ENCODE measurements at regions not wholly inside any gene's neighbourhood (a gene's known extent, or its start where the extent isn't known, plus 50 kb on each side); places are given as distances from the start of the nearest gene placed in this dataset.
"Not testable (repeated sequence)": the region's sequence is repeated elsewhere in the genome, so short reads cannot be mapped to it uniquely, and the experiment has no call there.

DNA sequence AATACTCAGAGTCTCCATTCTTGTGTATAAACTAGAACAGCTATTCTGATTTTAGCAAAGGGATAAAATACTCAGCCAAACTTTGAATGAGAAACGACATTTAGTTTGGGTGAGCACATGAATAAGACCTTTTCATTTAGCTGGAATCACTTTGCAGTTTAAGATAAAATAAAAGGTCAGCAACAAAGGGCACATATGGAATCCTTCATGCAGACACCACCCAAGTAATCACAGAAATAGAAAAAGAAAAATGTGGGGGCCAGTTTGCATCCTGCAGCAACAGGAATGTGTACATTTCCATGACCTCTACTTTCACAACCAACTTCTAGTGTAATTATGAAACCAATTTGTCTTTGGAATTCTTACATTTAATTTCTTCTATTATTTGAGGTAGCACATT is 1637.4 kb downstream of the PCDH9 start:
- no peaks in the 10 kb centered on the region for H3K27me3 Mint-ChIP-seq

DNA sequence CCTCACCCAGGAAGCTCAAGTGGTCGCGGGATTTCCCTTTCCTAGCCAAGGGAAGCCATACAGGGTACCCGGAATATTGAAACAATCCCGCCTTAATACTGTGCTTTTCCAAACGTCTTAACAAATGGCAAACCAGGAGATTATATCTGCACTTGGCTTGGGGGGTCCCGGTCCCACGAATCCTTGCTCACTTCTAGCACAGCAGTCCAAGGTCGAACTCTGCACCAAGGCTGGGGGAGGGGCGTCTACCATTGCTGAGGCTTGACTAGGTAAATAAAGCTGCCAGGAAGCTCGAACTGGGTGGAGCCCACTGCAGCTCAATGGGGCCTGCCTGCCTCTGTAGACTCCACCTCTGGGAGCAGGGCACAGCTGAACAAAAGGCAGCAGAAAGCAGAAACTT is 1644.8 kb downstream of the PCDH9 start:
- H3K4me3 Mint-ChIP-seq, result no peak overlapping the region
- no peak overlapping the region for H3K27ac Mint-ChIP-seq
- no peaks in the 10 kb centered on the region for H3K4me1 Mint-ChIP-seq
- ATAC-seq (no peak), DNase-seq (no peak)
- no peaks in the 10 kb centered on the region for H3K9me3 ChIP-seq (ENCODE audit: control insufficient read depth, low read length, poor library complexity, severe bottlenecking)
- no peaks in the 10 kb centered on the region for H3K36me3 Mint-ChIP-seq (ENCODE audit: low read depth)
- no peaks in the 10 kb centered on the region for H3K27me3 Mint-ChIP-seq

More for the DNA sequence above, 1637.4 kb downstream of the PCDH9 start:
- H3K9me3 ChIP-seq (ENCODE audit: control insufficient read depth, low read length, poor library complexity, severe bottlenecking), result no peaks in the 10 kb centered on the region
- Mint-ChIP-seq H3K4me3 (no peak overlapping the region), H3K4me1 (no peaks in the 10 kb centered on the region), H3K36me3 (ENCODE audit: low read depth) (no peaks in the 10 kb centered on the region), H3K27ac (no peak overlapping the region)
- no peak for DNase-seq
- no peak for ATAC-seq

DNA sequence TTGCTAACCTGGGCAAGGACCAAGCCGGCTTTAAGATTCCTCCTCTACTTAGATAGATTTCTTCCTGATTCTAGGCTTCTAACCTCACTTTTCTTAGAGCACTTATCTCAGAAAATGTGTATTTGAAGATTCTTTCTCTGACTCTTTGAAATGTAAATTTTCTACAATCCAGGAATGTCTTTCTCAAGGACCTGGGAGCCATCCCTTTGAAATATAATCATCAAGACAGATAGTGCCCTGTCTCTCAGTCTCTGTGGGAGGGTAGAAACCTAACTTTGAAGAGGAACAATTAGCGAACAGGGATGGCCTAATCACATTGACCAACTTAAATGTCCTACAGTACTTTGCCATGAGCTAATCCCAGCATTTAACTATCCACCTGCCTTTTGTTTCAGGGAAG is 1646.0 kb downstream of the PCDH9 start:
- ATAC-seq (no peak), DNase-seq (no peak)
- no peaks in the 10 kb centered on the region for H3K4me1 Mint-ChIP-seq
- H3K4me3 Mint-ChIP-seq, result no peak overlapping the region
- H3K36me3 Mint-ChIP-seq (ENCODE audit: low read depth), result no peaks in the 10 kb centered on the region
- H3K9me3 ChIP-seq (ENCODE audit: control insufficient read depth, low read length, poor library complexity, severe bottlenecking), result no peaks in the 10 kb centered on the region
- H3K27me3 Mint-ChIP-seq, result no peaks in the 10 kb centered on the region
- no peak overlapping the region for H3K27ac Mint-ChIP-seq

DNA sequence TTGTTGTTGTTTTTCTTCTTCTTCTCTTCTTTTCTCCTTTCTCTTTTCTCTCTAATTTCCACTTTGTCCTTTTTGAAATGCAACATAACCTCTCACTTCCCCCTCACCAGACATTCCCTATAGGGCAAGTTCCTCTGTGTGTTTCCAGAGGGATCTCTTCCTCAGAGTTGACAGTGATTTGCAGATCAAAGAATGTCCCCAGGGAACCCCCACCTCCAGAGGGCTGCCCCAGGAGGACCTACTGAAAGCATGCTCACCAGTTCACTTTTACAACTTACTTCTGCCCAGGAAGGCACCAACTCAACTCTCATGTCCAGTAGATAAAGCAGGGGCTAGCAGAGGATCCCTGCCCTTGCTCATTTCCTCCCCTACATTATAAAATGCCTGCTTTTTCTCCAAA is 1648.0 kb downstream of the PCDH9 start:
- Mint-ChIP-seq H3K4me3 (no peak overlapping the region), H3K36me3 (ENCODE audit: low read depth) (no peaks in the 10 kb centered on the region), H3K27ac (no peak overlapping the region), H3K4me1 (no peaks in the 10 kb centered on the region), H3K27me3 (no peaks in the 10 kb centered on the region)
- H3K9me3 ChIP-seq (ENCODE audit: control insufficient read depth, low read length, poor library complexity, severe bottlenecking), result no peaks in the 10 kb centered on the region
- DNase-seq, result no peak
- no peak for ATAC-seq

DNA sequence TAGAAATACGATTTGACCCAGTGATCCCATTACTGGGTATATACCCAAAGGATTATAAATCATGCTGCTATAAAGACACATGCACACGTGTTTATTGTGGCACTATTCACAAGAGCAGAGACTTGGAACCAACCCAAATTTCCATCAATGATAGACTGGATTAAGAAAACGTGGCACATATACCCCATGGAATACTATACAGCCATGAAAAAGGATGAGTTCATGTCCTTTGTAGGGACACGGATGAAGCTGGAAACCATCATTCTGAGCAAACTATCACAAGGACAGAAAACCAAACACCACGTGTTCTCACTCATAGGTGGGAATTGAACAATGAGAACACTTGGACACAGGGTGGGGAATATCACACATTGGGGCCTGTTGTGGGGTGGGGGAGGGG is 1665.6 kb downstream of the PCDH9 start:
- not testable (repeated sequence) for H3K4me1 Mint-ChIP-seq; H3K27me3 Mint-ChIP-seq; DNase-seq; H3K9me3 ChIP-seq (ENCODE audit: control insufficient read depth, low read length, poor library complexity, severe bottlenecking); H3K27ac Mint-ChIP-seq; H3K4me3 Mint-ChIP-seq; ATAC-seq; H3K36me3 Mint-ChIP-seq (ENCODE audit: low read depth)

DNA sequence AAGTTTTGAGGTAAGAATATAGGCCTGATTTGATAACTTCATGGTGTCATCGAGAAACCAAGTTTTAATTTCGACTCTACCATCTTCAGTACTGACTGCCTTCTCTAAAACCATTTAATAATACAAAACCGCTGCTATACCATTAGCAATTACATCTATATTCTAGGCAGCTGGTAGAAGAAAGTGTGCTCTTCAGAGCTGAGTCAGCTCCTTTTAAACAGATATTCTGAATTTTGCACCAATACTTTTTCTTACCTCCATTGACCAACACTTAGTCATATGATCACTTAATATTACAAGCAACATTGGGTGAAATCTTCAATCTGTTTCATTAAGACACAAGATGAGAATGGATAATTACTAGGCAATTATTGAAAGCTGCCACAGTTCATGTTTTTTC is 1667.8 kb downstream of the PCDH9 start:
- ATAC-seq (no peak), DNase-seq (no peak)
- Mint-ChIP-seq H3K36me3 (ENCODE audit: low read depth) (no peaks in the 10 kb centered on the region), H3K4me1 (no peaks in the 10 kb centered on the region), H3K27me3 (no peaks in the 10 kb centered on the region), H3K4me3 (no peak overlapping the region), H3K27ac (no peak overlapping the region)
- H3K9me3 ChIP-seq (ENCODE audit: control insufficient read depth, low read length, poor library complexity, severe bottlenecking), result no peaks in the 10 kb centered on the region

DNA sequence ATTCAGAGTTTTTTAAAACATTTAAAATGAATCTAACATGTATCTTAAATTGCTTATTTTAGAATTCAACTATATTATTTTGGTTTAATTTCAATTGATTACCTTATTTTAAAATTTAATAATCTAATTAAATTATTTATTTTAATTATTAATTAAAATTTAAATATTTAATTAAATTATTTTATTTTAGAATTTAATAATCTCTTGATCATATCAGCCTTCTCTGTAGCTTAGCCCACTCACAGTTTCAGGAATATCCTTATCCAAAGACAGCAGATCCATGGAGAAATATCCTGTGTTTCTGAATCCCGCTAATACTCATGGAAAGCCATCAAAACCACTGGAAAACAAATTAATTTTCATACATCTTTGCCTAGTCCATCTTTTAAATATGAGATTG is 1669.2 kb downstream of the PCDH9 start:
- Mint-ChIP-seq H3K4me3 (no peak overlapping the region), H3K27me3 (no peaks in the 10 kb centered on the region), H3K27ac (no peak overlapping the region), H3K36me3 (ENCODE audit: low read depth) (no peaks in the 10 kb centered on the region), H3K4me1 (no peaks in the 10 kb centered on the region)
- DNase-seq (no peak), ATAC-seq (no peak)
- no peaks in the 10 kb centered on the region for H3K9me3 ChIP-seq (ENCODE audit: control insufficient read depth, low read length, poor library complexity, severe bottlenecking)

DNA sequence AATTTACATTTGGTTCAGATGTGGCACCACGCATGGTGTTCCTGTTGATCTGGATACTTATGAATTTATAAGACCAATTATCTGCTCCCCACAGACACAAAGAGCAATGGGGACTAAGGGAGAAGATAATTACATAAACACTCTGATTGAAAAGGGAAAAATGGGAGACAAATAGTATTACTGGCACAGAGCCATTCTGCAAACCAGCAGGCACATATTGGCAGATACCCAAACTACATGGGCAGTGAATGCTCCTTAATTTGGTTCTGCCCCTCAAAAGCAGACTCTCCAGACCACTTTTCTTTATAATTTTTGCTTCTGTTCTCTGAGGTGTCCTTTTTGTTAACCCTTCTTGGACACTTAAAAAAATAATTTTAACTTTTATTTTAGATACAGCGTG is 1674.2 kb downstream of the PCDH9 start:
- H3K27me3 Mint-ChIP-seq, result no peaks in the 10 kb centered on the region
- H3K36me3 Mint-ChIP-seq (ENCODE audit: low read depth), result no peaks in the 10 kb centered on the region
- DNase-seq (no peak), ATAC-seq (no peak)
- no peaks in the 10 kb centered on the region for H3K9me3 ChIP-seq (ENCODE audit: control insufficient read depth, low read length, poor library complexity, severe bottlenecking)
- no peak overlapping the region for H3K27ac Mint-ChIP-seq
- H3K4me1 Mint-ChIP-seq, result no peaks in the 10 kb centered on the region
- no peak overlapping the region for H3K4me3 Mint-ChIP-seq

DNA sequence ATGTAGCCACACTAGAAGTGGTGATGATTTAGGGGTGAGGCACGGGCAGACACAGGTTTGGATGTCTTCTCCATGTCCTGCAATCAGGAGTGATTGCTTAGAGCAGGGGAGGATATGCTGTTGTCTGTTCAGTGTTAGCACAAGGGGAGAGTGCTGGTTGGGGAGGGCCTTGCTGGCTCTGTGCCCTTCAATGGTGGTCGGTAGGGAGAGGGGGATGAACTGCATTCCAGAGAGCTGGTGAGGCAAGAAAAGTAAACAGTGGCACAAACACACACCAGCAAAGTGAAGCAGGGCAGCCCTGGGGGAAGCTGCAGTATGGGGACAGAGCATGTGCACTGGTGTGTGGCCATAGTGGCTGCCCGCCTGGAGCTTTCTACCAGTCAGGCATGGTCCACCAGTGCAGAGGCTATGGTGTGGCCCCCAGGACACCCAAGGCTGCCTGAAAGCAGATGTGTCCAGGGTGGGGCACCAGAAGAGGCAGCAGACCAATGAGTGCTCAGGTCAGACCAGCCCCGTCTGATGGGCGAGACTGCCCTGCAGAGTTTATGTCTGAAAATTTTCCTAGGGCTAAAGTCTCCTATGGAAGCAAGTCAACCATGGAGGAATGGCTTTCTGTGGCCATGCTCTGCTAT is 1676.9 kb downstream of the PCDH9 start:
- H3K9me3 ChIP-seq (ENCODE audit: control insufficient read depth, low read length, poor library complexity, severe bottlenecking), result no peaks in the 10 kb centered on the region
- Mint-ChIP-seq H3K4me1 (no peaks in the 10 kb centered on the region), H3K36me3 (ENCODE audit: low read depth) (no peaks in the 10 kb centered on the region), H3K27me3 (no peaks in the 10 kb centered on the region), H3K4me3 (no peak overlapping the region), H3K27ac (no peak overlapping the region)
- DNase-seq (no peak), ATAC-seq (no peak)

DNA sequence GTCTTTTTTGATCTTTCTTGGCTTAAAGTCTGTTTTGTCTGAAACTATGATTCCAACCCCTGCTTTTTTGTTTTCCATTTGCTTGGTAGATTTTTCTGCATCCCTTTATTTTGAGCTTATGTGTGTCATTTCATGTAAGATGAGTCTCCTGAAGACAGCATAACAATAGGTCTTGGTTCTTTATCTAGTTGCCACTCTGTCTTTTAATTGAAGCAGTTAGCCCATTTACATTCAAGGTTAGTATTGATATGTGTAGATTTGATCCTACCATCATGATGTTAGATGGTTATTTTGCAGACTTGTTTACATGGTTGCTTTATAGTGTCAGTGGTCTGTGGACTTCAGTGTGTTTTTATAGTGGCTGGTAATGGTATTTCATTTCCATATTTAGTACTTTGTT is 1678.9 kb downstream of the PCDH9 start:
- Mint-ChIP-seq H3K27ac (no peak overlapping the region), H3K4me1 (no peaks in the 10 kb centered on the region), H3K4me3 (no peak overlapping the region), H3K27me3 (no peaks in the 10 kb centered on the region), H3K36me3 (ENCODE audit: low read depth) (no peaks in the 10 kb centered on the region)
- ATAC-seq (no peak), DNase-seq (no peak)
- no peaks in the 10 kb centered on the region for H3K9me3 ChIP-seq (ENCODE audit: control insufficient read depth, low read length, poor library complexity, severe bottlenecking)

DNA sequence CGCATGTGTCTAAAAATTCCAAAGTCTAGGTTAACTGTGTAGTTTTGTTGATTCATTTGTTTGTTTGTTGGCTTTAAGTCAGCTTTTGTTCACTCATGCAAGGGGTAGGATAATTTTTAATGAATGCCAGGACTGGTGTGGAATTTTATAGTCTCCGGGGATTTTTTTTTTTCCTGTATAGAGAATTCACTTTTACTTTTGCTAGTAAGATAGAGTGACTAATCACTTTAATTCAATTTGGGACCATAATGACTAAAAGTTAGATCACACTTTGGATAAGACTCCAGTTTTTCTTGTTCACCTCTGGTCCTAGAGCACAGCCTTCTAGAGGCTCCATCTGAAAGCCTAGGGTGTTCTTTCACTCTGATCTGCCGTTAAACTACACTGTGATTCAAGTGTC is 1690.0 kb downstream of the PCDH9 start:
- Mint-ChIP-seq H3K4me3 (no peak overlapping the region), H3K4me1 (no peaks in the 10 kb centered on the region), H3K27me3 (no peaks in the 10 kb centered on the region), H3K27ac (no peak overlapping the region), H3K36me3 (ENCODE audit: low read depth) (no peaks in the 10 kb centered on the region)
- ATAC-seq (no peak), DNase-seq (no peak)
- no peaks in the 10 kb centered on the region for H3K9me3 ChIP-seq (ENCODE audit: control insufficient read depth, low read length, poor library complexity, severe bottlenecking)

DNA sequence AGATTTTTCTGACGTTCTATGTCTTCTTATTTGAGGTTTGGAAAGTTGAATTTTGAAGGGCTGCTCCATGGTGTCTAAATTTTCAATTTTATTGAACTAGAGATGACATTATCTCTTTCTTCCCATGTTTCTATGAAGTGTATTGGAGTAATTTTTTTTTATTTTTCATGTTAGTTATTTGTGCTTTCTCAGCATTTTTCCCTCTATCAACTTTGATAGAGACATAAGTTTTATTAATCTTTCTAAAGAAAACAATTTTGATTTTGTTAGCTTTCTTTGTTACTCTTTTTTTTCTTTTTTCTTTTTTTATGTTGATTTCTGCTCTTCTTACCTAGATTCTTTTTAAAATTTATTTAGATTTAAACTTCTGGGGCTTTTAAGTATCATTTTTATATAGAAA is 1694.8 kb downstream of the PCDH9 start:
- H3K4me3 Mint-ChIP-seq, result no peak overlapping the region
- H3K4me1 Mint-ChIP-seq, result no peaks in the 10 kb centered on the region
- no peaks in the 10 kb centered on the region for H3K9me3 ChIP-seq (ENCODE audit: control insufficient read depth, low read length, poor library complexity, severe bottlenecking)
- no peak for DNase-seq
- ATAC-seq, result no peak
- H3K36me3 Mint-ChIP-seq (ENCODE audit: low read depth), result no peaks in the 10 kb centered on the region
- H3K27ac Mint-ChIP-seq, result no peak overlapping the region
- H3K27me3 Mint-ChIP-seq, result no peaks in the 10 kb centered on the region

DNA sequence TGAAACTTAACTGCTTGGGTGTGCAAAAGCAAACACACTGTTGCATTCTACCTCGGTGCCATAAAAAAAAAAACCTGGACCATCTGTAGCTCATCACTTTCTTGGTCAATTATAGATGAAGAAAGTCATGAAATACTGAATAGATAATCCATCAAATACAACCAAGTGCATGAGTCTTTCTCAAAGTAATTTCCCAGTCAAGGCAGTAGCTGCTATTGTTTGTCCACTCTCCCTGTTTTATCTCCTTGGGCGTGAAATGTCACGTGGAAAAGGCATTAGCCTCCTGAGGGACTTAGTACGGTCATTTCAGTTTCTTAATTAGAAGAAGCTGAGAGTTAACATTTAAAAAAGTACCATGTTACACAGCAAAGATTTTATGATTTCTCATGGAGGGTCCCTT is 1697.9 kb downstream of the PCDH9 start:
- Mint-ChIP-seq H3K36me3 (ENCODE audit: low read depth) (no peaks in the 10 kb centered on the region), H3K4me3 (no peak overlapping the region), H3K27me3 (no peaks in the 10 kb centered on the region), H3K4me1 (no peaks in the 10 kb centered on the region), H3K27ac (no peak overlapping the region)
- no peak for DNase-seq
- H3K9me3 ChIP-seq (ENCODE audit: control insufficient read depth, low read length, poor library complexity, severe bottlenecking), result no peaks in the 10 kb centered on the region
- no peak for ATAC-seq

DNA sequence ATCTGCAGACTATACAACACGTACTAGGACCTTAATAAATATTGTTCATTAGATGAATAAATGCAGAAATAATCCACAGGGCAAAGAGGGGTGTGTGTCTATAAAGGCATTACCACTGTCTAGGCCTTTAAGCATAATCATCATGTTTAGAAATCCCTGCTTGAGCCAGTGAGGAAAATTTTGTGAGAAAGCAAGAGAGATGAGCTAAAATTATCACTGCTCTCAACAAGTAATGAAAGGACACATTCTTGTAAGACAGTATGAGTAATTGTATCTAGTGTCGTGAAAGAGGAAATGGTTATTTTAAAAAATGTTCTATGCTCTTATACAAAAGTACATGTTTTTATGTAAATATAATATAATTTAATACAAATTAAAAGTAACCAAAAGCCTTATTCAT is 1699.4 kb downstream of the PCDH9 start:
- DNase-seq, result no peak
- H3K27ac Mint-ChIP-seq, result no peak overlapping the region
- no peaks in the 10 kb centered on the region for H3K9me3 ChIP-seq (ENCODE audit: control insufficient read depth, low read length, poor library complexity, severe bottlenecking)
- ATAC-seq, result no peak
- no peaks in the 10 kb centered on the region for H3K27me3 Mint-ChIP-seq
- H3K4me3 Mint-ChIP-seq, result no peak overlapping the region
- no peaks in the 10 kb centered on the region for H3K36me3 Mint-ChIP-seq (ENCODE audit: low read depth)
- no peaks in the 10 kb centered on the region for H3K4me1 Mint-ChIP-seq

Measured in T-helper 17 cell (primary cell).